ENCODE measurements at regions not wholly inside any gene's neighbourhood (a gene's known extent, or its start where the extent isn't known, plus 50 kb on each side); places are given as distances from the start of the nearest gene placed in this dataset.

DNA sequence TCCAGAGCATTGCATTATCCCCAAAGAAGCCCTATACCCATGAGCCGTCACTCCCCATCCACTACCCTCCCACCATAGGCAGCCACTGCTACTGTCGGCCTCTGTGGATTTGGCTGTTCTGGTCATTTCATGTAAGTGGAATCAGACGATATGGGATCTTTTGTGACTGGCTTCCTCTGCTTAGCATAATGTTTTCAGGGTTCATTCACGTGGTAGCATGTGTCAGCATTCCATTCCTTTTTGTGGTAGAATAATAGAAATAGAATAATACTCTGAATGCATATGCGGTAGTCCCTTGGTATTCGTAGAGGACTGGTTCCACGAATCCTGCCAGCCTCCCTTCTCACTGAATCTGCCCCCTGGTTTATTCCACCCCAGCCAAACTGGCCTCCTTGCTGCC lies 402.6 kb upstream of the SULF2 start (continued):
- TF ChIP-seq, protein P1, sequence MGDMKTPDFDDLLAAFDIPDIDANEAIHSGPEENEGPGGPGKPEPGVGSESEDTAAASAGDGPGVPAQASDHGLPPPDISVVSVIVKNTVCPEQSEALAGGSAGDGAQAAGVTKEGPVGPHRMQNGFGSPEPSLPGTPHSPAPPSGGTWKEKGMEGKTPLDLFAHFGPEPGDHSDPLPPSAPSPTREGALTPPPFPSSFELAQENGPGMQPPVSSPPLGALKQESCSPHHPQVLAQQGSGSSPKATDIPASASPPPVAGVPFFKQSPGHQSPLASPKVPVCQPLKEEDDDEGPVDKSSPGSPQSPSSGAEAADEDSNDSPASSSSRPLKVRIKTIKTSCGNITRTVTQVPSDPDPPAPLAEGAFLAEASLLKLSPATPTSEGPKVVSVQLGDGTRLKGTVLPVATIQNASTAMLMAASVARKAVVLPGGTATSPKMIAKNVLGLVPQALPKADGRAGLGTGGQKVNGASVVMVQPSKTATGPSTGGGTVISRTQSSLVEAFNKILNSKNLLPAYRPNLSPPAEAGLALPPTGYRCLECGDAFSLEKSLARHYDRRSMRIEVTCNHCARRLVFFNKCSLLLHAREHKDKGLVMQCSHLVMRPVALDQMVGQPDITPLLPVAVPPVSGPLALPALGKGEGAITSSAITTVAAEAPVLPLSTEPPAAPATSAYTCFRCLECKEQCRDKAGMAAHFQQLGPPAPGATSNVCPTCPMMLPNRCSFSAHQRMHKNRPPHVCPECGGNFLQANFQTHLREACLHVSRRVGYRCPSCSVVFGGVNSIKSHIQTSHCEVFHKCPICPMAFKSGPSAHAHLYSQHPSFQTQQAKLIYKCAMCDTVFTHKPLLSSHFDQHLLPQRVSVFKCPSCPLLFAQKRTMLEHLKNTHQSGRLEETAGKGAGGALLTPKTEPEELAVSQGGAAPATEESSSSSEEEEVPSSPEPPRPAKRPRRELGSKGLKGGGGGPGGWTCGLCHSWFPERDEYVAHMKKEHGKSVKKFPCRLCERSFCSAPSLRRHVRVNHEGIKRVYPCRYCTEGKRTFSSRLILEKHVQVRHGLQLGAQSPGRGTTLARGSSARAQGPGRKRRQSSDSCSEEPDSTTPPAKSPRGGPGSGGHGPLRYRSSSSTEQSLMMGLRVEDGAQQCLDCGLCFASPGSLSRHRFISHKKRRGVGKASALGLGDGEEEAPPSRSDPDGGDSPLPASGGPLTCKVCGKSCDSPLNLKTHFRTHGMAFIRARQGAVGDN (IDR thresholded peaks at IDR 0.05) = no peak
- TF ChIP-seq CEBPB (IDR thresholded peaks at IDR 0.05; ENCODE audit: borderline replicate concordance in 1 of 2, low read depth in 2 of 2, low read length in 2 of 2) (no peak), SMC3 (IDR thresholded peaks at IDR 0.05; ENCODE audit: borderline replicate concordance, low read length) (no peak), BACH1 (IDR thresholded peaks at IDR 0.05; ENCODE audit: borderline replicate concordance) (no peak), CHD1 (IDR thresholded peaks at IDR 0.05; ENCODE audit: low read depth, low read length) (no peak)

DNA sequence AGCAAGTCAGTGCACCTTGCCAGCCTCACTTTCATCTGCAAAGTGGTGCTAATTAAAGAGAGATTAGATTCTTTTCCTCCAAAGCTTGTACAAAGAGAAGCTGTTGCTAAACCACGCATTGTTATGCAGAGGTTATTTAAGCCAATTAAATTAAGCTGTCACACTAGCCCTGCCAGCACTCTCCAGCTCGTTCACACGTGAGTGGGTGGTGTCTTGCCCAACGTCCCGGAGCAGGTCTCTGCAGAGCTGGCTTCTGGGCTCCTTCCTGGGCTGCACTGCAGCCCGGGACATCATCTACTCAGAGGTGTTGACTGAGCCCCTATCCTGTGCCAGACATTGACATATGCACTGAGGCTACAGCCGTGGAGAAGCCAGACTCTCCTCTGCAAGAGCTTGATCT lies 401.6 kb upstream of the SULF2 start:
- no peak overlapping the region for H3K4me2 ChIP-seq (ENCODE audit: control insufficient read depth, insufficient read depth)
- intact Hi-C loops (cut with micrococcal nuclease; ENCODE audit: unreplicated experiment) (no loop called here), in situ Hi-C loops (cut with MboI) (no loop called here)
- ATAC-seq (no peak), DNase-seq (ENCODE audit: low read depth, low spot score) (no peak), FAIRE-seq (no peak)
- peaks cover 2% of the 10 kb centered on the region; the same call in 1 of the 3 replicates for H3K9me3 ChIP-seq (replicated peaks; ENCODE audit: control insufficient read depth, insufficient read depth, low read length)
- no peaks in the 10 kb centered on the region for H3K27me3 ChIP-seq (replicated peaks in 1 of 2; ENCODE audit: control insufficient read depth in 2 of 2, insufficient read depth in 2 of 2, low read length in 1 of 2)
- no peaks in the 10 kb centered on the region for H4K20me1 ChIP-seq (ENCODE audit: control insufficient read depth, insufficient read depth)
- no peaks in the 10 kb centered on the region for H3K79me2 ChIP-seq (ENCODE audit: control insufficient read depth, insufficient read depth, low read length)
- ChIA-PET SMC1A (ENCODE audit: uncharacterized antibody, unreplicated experiment) (no interaction called here), POLR2A (no interaction called here), CTCF (no interaction called here), RAD21 (ENCODE audit: unreplicated experiment) (no interaction called here)
- no peak overlapping the region for H2AFZ ChIP-seq (ENCODE audit: control insufficient read depth, low read depth, low read length)
- no peak overlapping the region for H3K9ac ChIP-seq (ENCODE audit: control insufficient read depth, insufficient read depth, low read length)
- WGBS (ENCODE audit: insufficient coverage, insufficient replicate concordance, low lambda C conversion rate, missing lambda C conversion rate) = 26% methylated on average over 7 of the region's 7 CpGs
- no peak overlapping the region for H3K27ac ChIP-seq (ENCODE audit: control insufficient read depth, insufficient read depth)
- no TSS peak for BruUV-seq (replicated peaks)
- H3K4me3 ChIP-seq = no peak overlapping the region
- no peaks in the 10 kb centered on the region for H3K4me1 ChIP-seq (ENCODE audit: control insufficient read depth, insufficient read depth, low read length)
- no peaks in the 10 kb centered on the region for H3K36me3 ChIP-seq (ENCODE audit: control insufficient read depth in 2 of 2, insufficient read depth in 2 of 2, low read length in 1 of 2)
- no peak for TF ChIP-seq RAD51 (IDR thresholded peaks at IDR 0.05)
- no peak for TF ChIP-seq EED (IDR thresholded peaks at IDR 0.05; ENCODE audit: low read depth)
- TF ChIP-seq RUNX3 (IDR thresholded peaks at IDR 0.05; ENCODE audit: low read length) = no peak
- TF ChIP-seq SREBF1 (IDR thresholded peaks at IDR 0.05; ENCODE audit: low read length) = no peak
- no peak for TF ChIP-seq SUPT20H (IDR thresholded peaks at IDR 0.05; ENCODE audit: borderline replicate concordance, control insufficient read depth, low read depth, low read length)
- TF ChIP-seq BCL11A (IDR thresholded peaks at IDR 0.05; ENCODE audit: low read depth, low read length) = no peak
